ENCODE measurements at regions not wholly inside any gene's neighbourhood (a gene's known extent, or its start where the extent isn't known, plus 50 kb on each side); places are given as distances from the start of the nearest gene placed in this dataset.

GRCh38 chr11:116547571-116547970 is 225.2 kb downstream of the BUD13 start:
- Mint-ChIP-seq H3K4me1 (no peaks in the 10 kb centered on the region), H3K36me3 (no peaks in the 10 kb centered on the region), H3K27me3 (peaks cover 32% of the 10 kb centered on the region), H3K4me3 (no peak overlapping the region), H3K27ac (no peak overlapping the region), H3K9me3 (peaks cover 7% of the 10 kb centered on the region)
- ATAC-seq: no peak

- Mint-ChIP-seq H3K27ac (no peak overlapping the region), H3K36me3 (no peaks in the 10 kb centered on the region), H3K27me3 (peaks cover 32% of the 10 kb centered on the region), H3K9me3 (peaks cover 7% of the 10 kb centered on the region), H3K4me1 (no peaks in the 10 kb centered on the region), H3K4me3 (no peak overlapping the region)
- no peak for ATAC-seq
Measured at GRCh38 chr11:116545912-116546311, 226.9 kb downstream of the BUD13 start.

- Mint-ChIP-seq H3K36me3 (no peaks in the 10 kb centered on the region), H3K9me3 (peaks cover 9% of the 10 kb centered on the region), H3K4me3 (no peak overlapping the region), H3K4me1 (no peaks in the 10 kb centered on the region), H3K27ac (no peak overlapping the region), H3K27me3 (peaks cover 27% of the 10 kb centered on the region)
- ATAC-seq: no peak
Measured at GRCh38 chr11:116544721-116545120, 228.1 kb downstream of the BUD13 start.

GRCh38 chr11:116543911-116544475 is 228.8 kb downstream of the BUD13 start:
- ATAC-seq: no peak
- H3K27ac Mint-ChIP-seq: no peak overlapping the region
- H3K4me1 Mint-ChIP-seq: no peaks in the 10 kb centered on the region

GRCh38 chr11:116543099-116543498 is 229.7 kb downstream of the BUD13 start:
- Mint-ChIP-seq H3K4me1 (no peaks in the 10 kb centered on the region), H3K27ac (no peak overlapping the region), H3K4me3 (no peak overlapping the region), H3K9me3 (peaks cover 8% of the 10 kb centered on the region), H3K36me3 (no peaks in the 10 kb centered on the region), H3K27me3 (peaks cover 28% of the 10 kb centered on the region)
- ATAC-seq: no peak

More at GRCh38 chr11:116543911-116544475, 228.8 kb downstream of the BUD13 start:
- H3K9me3 Mint-ChIP-seq: peaks cover 9% of the 10 kb centered on the region
- H3K4me3 Mint-ChIP-seq: no peak overlapping the region
- no peaks in the 10 kb centered on the region for H3K36me3 Mint-ChIP-seq
- H3K27me3 Mint-ChIP-seq: peaks cover 27% of the 10 kb centered on the region

- Mint-ChIP-seq H3K9me3 (peaks cover 4% of the 10 kb centered on the region), H3K4me3 (no peak overlapping the region), H3K27me3 (peaks cover 22% of the 10 kb centered on the region), H3K27ac (no peak overlapping the region), H3K4me1 (no peaks in the 10 kb centered on the region), H3K36me3 (no peaks in the 10 kb centered on the region)
- no peak for ATAC-seq
Measured at GRCh38 chr11:116542406-116542805, 230.4 kb downstream of the BUD13 start.

GRCh38 chr11:116541460-116541859 is 231.3 kb downstream of the BUD13 start:
- ATAC-seq: no peak
- Mint-ChIP-seq H3K4me3 (no peak overlapping the region), H3K36me3 (no peaks in the 10 kb centered on the region), H3K27me3 (peaks cover 27% of the 10 kb centered on the region), H3K4me1 (no peaks in the 10 kb centered on the region), H3K27ac (no peak overlapping the region), H3K9me3 (peaks cover 4% of the 10 kb centered on the region)

- no peak for ATAC-seq
- Mint-ChIP-seq H3K9me3 (peaks cover 4% of the 10 kb centered on the region), H3K4me3 (no peak overlapping the region), H3K27me3 (peaks cover 31% of the 10 kb centered on the region), H3K27ac (no peak overlapping the region), H3K36me3 (no peaks in the 10 kb centered on the region), H3K4me1 (no peaks in the 10 kb centered on the region)
Measured at GRCh38 chr11:116540645-116541304, 232.0 kb downstream of the BUD13 start.

GRCh38 chr11:116539836-116540418 is 232.9 kb downstream of the BUD13 start:
- H3K4me3 Mint-ChIP-seq: no peak overlapping the region
- H3K27me3 Mint-ChIP-seq: peaks cover 31% of the 10 kb centered on the region
- no peaks in the 10 kb centered on the region for H3K4me1 Mint-ChIP-seq
- H3K9me3 Mint-ChIP-seq: peaks cover 4% of the 10 kb centered on the region
- ATAC-seq: no peak
- H3K36me3 Mint-ChIP-seq: no peaks in the 10 kb centered on the region
- no peak overlapping the region for H3K27ac Mint-ChIP-seq

GRCh38 chr11:116539211-116539610 is 233.6 kb downstream of the BUD13 start:
- H3K4me3 Mint-ChIP-seq: no peak overlapping the region
- peaks cover 4% of the 10 kb centered on the region for H3K9me3 Mint-ChIP-seq
- peaks cover 38% of the 10 kb centered on the region for H3K27me3 Mint-ChIP-seq
- no peaks in the 10 kb centered on the region for H3K36me3 Mint-ChIP-seq
- no peak overlapping the region for H3K27ac Mint-ChIP-seq
- no peaks in the 10 kb centered on the region for H3K4me1 Mint-ChIP-seq
- no peak for ATAC-seq

- Mint-ChIP-seq H3K27ac (no peak overlapping the region), H3K36me3 (no peaks in the 10 kb centered on the region), H3K4me1 (no peaks in the 10 kb centered on the region), H3K9me3 (peaks cover 4% of the 10 kb centered on the region), H3K4me3 (no peak overlapping the region), H3K27me3 (peaks cover 43% of the 10 kb centered on the region)
- ATAC-seq: no peak
Measured at GRCh38 chr11:116538677-116539076, 234.1 kb downstream of the BUD13 start.

- H3K9me3 Mint-ChIP-seq: peaks cover 4% of the 10 kb centered on the region
- peaks cover 50% of the 10 kb centered on the region for H3K27me3 Mint-ChIP-seq
- no peaks in the 10 kb centered on the region for H3K36me3 Mint-ChIP-seq
- H3K4me1 Mint-ChIP-seq: no peaks in the 10 kb centered on the region
- no peak overlapping the region for H3K4me3 Mint-ChIP-seq
- ATAC-seq: no peak
- H3K27ac Mint-ChIP-seq: no peak overlapping the region
Measured at GRCh38 chr11:116537709-116538108, 235.1 kb downstream of the BUD13 start.

GRCh38 chr11:116537121-116537520 is 235.7 kb downstream of the BUD13 start:
- ATAC-seq: no peak
- no peaks in the 10 kb centered on the region for H3K36me3 Mint-ChIP-seq

GRCh38 chr11:116536416-116536815 is 236.4 kb downstream of the BUD13 start:
- Mint-ChIP-seq H3K9me3 (peaks cover 7% of the 10 kb centered on the region), H3K27ac (no peak overlapping the region), H3K36me3 (no peaks in the 10 kb centered on the region), H3K4me3 (no peak overlapping the region), H3K4me1 (no peaks in the 10 kb centered on the region), H3K27me3 (peaks cover 50% of the 10 kb centered on the region)
- ATAC-seq: no peak

More at GRCh38 chr11:116537121-116537520, 235.7 kb downstream of the BUD13 start:
- Mint-ChIP-seq H3K4me3 (no peak overlapping the region), H3K4me1 (no peaks in the 10 kb centered on the region), H3K27me3 (peaks cover 50% of the 10 kb centered on the region), H3K9me3 (peaks cover 4% of the 10 kb centered on the region), H3K27ac (no peak overlapping the region)

GRCh38 chr11:116535994-116536393 is 236.8 kb downstream of the BUD13 start:
- Mint-ChIP-seq H3K27ac (no peak overlapping the region), H3K27me3 (peaks cover 52% of the 10 kb centered on the region), H3K4me3 (no peak overlapping the region), H3K36me3 (no peaks in the 10 kb centered on the region), H3K9me3 (peaks cover 9% of the 10 kb centered on the region), H3K4me1 (no peaks in the 10 kb centered on the region)
- ATAC-seq: no peak

GRCh38 chr11:116535120-116535519 is 237.7 kb downstream of the BUD13 start:
- peaks cover 16% of the 10 kb centered on the region for H3K9me3 Mint-ChIP-seq
- peaks cover 60% of the 10 kb centered on the region for H3K27me3 Mint-ChIP-seq
- H3K27ac Mint-ChIP-seq: no peak overlapping the region
- no peak overlapping the region for H3K4me3 Mint-ChIP-seq
- no peaks in the 10 kb centered on the region for H3K36me3 Mint-ChIP-seq
- H3K4me1 Mint-ChIP-seq: no peaks in the 10 kb centered on the region
- no peak for ATAC-seq
